HepG2 (cell line): ENCODE measurements at regions not wholly inside any gene's neighbourhood (a gene's known extent, or its start where the extent isn't known, plus 50 kb on each side); places are given as distances from the start of the nearest gene placed in this dataset.

Source experiments
- AHDC1 ChIP-seq: sonication (generic); formaldehyde crosslinking; IDR thresholded peaks from 2 replicates; pipeline ENCODE4 v1.5.1; 2020; ENCODE audit warnings: mild to moderate bottlenecking, missing genetic modification reagents, borderline replicate concordance
- ARID5B ChIP-seq: IDR thresholded peaks from 2 replicates; pipeline ENCODE4 v1.4.0; 2020; ENCODE audit warnings: mild to moderate bottlenecking, missing genetic modification reagents
- ELF3 ChIP-seq: IDR thresholded peaks from 2 replicates; pipeline ENCODE4 v1.6.1; 2016; ENCODE audit warnings: missing genetic modification reagents, missing compliant biosample characterization
- EP300 ChIP-seq, 3 experiments: sonication (generic) in 1 of 3; formaldehyde crosslinking in 1 of 3; IDR thresholded peaks; 2 replicates each; pipeline versions ENCODE4 v1.5.1 to v1.6.1; 2011 to 2020; ENCODE audit warnings: low read depth in 2 of 3, low read length in 2 of 3, borderline replicate concordance in 1 of 3, improper control_type of control experiment in 1 of 3, mild to moderate bottlenecking in 1 of 3, missing genetic modification reagents in 1 of 3, moderate library complexity in 1 of 3
- MIXL1 ChIP-seq: IDR thresholded peaks from 2 replicates; pipeline ENCODE4 v1.6.1; 2016
- POGZ ChIP-seq: sonication (generic); formaldehyde crosslinking; IDR thresholded peaks from 2 replicates; pipeline ENCODE4 v1.4.0; 2020; ENCODE audit warnings: mild to moderate bottlenecking, missing genetic modification reagents
- SALL1 ChIP-seq: sonication (generic); formaldehyde crosslinking; IDR thresholded peaks from 2 replicates; pipeline ENCODE4 v1.8.0; 2022; ENCODE audit warnings: mild to moderate bottlenecking, missing genetic modification reagents
- ZNF619 ChIP-seq: sonication (generic); formaldehyde crosslinking; IDR thresholded peaks from 2 replicates; pipeline ENCODE4 v1.4.0; 2020; ENCODE audit warnings: mild to moderate bottlenecking, missing genetic modification reagents

GRCh38 chr4:104726002-104726401 is 231.3 kb upstream of the CXXC4 start (continued):
- peak; percentile 60; the same call in 1 of the 2 replicates for TF ChIP-seq POGZ (CRISPR knock-in tag)
- peak in 1 of 2 experiments; percentile 28; a peak in 1 of 4 replicates for TF ChIP-seq EP300 (IDR thresholded peaks at IDR 0.05; ENCODE audit: low read depth in 2 of 2, low read length in 2 of 2)
- TF ChIP-seq EP300 (CRISPR knock-in tag; IDR thresholded peaks at IDR 0.05; ENCODE audit: borderline replicate concordance) = no peak
- no peak for TF ChIP-seq ZNF619 (CRISPR knock-in tag)
- TF ChIP-seq ARID5B (CRISPR knock-in tag) = peak; percentile 77
- TF ChIP-seq MIXL1 (CRISPR knock-in tag) = peak; percentile 43; the same call in 1 of the 2 replicates
- peak; percentile 71 for TF ChIP-seq ELF3 (CRISPR knock-in tag)
- peak; percentile 32; the same call in 1 of the 2 replicates for TF ChIP-seq SALL1
- TF ChIP-seq AHDC1 (CRISPR knock-in tag) = peak; percentile 58; the same call in 1 of the 2 replicates
